ENCODE measurements at regions not wholly inside any gene's neighbourhood (a gene's known extent, or its start where the extent isn't known, plus 50 kb on each side); places are given as distances from the start of the nearest gene placed in this dataset.

- no peak overlapping the region for H3K4me2 ChIP-seq (ENCODE audit: low read depth, low read length)
- DNase-seq = no peak
These were observed 93.9 kb upstream of the SPATA13 start for GRCh38 chr13:24066405-24067295.

DNA sequence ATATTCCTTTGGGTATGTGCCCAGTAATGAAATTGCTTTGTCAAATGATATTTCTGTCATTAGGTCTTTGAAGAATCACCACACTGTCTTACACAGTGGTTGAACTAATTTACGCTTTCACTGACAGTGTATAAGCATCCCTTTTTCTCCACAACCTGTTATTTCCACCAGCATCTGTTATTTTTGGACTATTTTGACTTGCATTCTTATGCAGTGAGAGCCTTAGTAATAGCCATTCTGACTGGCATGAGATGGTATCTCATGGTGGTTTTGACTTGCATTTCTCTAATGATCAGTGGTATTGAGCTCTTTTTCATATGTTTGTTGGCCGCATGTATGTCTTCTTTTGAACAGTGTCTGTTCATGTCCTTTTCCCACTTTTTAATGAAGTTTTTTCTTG is 92.0 kb upstream of the SPATA13 start:
- Histone ChIP-seq H3F3A (ENCODE audit: insufficient read depth, low read length) (no peaks in the 10 kb centered on the region), H3K4me2 (ENCODE audit: low read depth, low read length) (no peak overlapping the region), H3K4me3 (ENCODE audit: low read length) (no peak overlapping the region), H3K27ac (ENCODE audit: low read length) (no peak overlapping the region), H3K36me3 (replicated peaks; ENCODE audit: insufficient read depth, low read length) (no peaks in the 10 kb centered on the region), H3K9me2 (replicated peaks; ENCODE audit: insufficient read depth, low read length) (no peaks in the 10 kb centered on the region), H3K9ac (ENCODE audit: low read length) (no peak overlapping the region), H3K9me3 (replicated peaks; ENCODE audit: insufficient read depth, low read length) (no peaks in the 10 kb centered on the region), H4K20me1 (ENCODE audit: insufficient read depth, low read length) (no peaks in the 10 kb centered on the region), H3K27me3 (replicated peaks; ENCODE audit: insufficient read depth, low read length) (no peaks in the 10 kb centered on the region), H3K4me1 (ENCODE audit: low read length) (no peaks in the 10 kb centered on the region), H3K79me2 (ENCODE audit: low read length) (no peaks in the 10 kb centered on the region), H2AFZ (ENCODE audit: low read length) (no peak overlapping the region)
- no peak for DNase-seq
- TF ChIP-seq EZH2 (optimal IDR thresholded peaks at IDR 0.05; ENCODE audit: low read depth, low read length) (no peak), EZH2phosphoT487 (IDR thresholded peaks at IDR 0.05; ENCODE audit: low read length) (no peak)
- TF ChIP-seq, protein P1, sequence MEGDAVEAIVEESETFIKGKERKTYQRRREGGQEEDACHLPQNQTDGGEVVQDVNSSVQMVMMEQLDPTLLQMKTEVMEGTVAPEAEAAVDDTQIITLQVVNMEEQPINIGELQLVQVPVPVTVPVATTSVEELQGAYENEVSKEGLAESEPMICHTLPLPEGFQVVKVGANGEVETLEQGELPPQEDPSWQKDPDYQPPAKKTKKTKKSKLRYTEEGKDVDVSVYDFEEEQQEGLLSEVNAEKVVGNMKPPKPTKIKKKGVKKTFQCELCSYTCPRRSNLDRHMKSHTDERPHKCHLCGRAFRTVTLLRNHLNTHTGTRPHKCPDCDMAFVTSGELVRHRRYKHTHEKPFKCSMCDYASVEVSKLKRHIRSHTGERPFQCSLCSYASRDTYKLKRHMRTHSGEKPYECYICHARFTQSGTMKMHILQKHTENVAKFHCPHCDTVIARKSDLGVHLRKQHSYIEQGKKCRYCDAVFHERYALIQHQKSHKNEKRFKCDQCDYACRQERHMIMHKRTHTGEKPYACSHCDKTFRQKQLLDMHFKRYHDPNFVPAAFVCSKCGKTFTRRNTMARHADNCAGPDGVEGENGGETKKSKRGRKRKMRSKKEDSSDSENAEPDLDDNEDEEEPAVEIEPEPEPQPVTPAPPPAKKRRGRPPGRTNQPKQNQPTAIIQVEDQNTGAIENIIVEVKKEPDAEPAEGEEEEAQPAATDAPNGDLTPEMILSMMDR (IDR thresholded peaks at IDR 0.05; ENCODE audit: low read length) = no peak

More at GRCh38 chr13:24066405-24067295, 93.9 kb upstream of the SPATA13 start:
- Histone ChIP-seq H3K36me3 (replicated peaks; ENCODE audit: insufficient read depth, low read length) (no peaks in the 10 kb centered on the region), H3K27me3 (replicated peaks; ENCODE audit: insufficient read depth, low read length) (no peaks in the 10 kb centered on the region), H3K27ac (ENCODE audit: low read length) (no peak overlapping the region), H3K9ac (ENCODE audit: low read length) (no peak overlapping the region), H3K4me3 (ENCODE audit: low read length) (no peak overlapping the region), H4K20me1 (ENCODE audit: insufficient read depth, low read length) (no peaks in the 10 kb centered on the region), H3K9me3 (replicated peaks; ENCODE audit: insufficient read depth, low read length) (no peaks in the 10 kb centered on the region), H3F3A (ENCODE audit: insufficient read depth, low read length) (no peaks in the 10 kb centered on the region), H3K4me1 (ENCODE audit: low read length) (no peaks in the 10 kb centered on the region), H3K79me2 (ENCODE audit: low read length) (no peaks in the 10 kb centered on the region), H3K9me2 (replicated peaks; ENCODE audit: insufficient read depth, low read length) (no peaks in the 10 kb centered on the region), H2AFZ (ENCODE audit: low read length) (no peak overlapping the region)
- TF ChIP-seq EZH2 (optimal IDR thresholded peaks at IDR 0.05; ENCODE audit: low read depth, low read length) = no peak
- TF ChIP-seq, protein P1 (IDR thresholded peaks at IDR 0.05; ENCODE audit: low read length) = no peak
- no peak for TF ChIP-seq EZH2phosphoT487 (IDR thresholded peaks at IDR 0.05; ENCODE audit: low read length)

DNA sequence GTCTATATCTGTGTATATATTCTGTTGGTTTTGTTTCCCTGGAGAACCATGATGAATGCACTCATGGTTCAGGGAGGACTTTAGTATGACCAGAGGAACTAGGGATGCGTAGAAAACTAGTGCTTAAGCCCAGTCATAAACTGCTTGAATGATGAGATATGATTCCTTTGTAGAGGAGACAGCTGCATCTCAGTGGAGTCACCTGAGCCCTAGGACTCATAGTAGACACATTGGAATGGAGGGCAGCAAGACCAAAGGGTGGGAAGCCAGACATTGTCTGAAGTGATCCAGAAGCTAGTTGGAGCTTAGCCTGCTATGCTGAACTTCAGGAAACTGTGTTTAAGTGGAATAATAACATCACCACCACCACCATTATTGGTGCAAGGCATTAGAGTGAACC is 89.5 kb upstream of the SPATA13 start:
- DNase-seq = no peak

More for the DNA sequence above, 89.5 kb upstream of the SPATA13 start:
- Histone ChIP-seq H3K27me3 (replicated peaks; ENCODE audit: insufficient read depth, low read length) (no peaks in the 10 kb centered on the region), H3K9ac (ENCODE audit: low read length) (no peak overlapping the region), H3F3A (ENCODE audit: insufficient read depth, low read length) (no peaks in the 10 kb centered on the region), H3K9me2 (replicated peaks; ENCODE audit: insufficient read depth, low read length) (no peaks in the 10 kb centered on the region), H3K4me2 (ENCODE audit: low read depth, low read length) (no peak overlapping the region), H3K79me2 (ENCODE audit: low read length) (no peaks in the 10 kb centered on the region), H3K4me1 (ENCODE audit: low read length) (no peaks in the 10 kb centered on the region), H3K27ac (ENCODE audit: low read length) (no peak overlapping the region), H4K20me1 (ENCODE audit: insufficient read depth, low read length) (no peaks in the 10 kb centered on the region), H3K4me3 (ENCODE audit: low read length) (no peak overlapping the region), H3K9me3 (replicated peaks; ENCODE audit: insufficient read depth, low read length) (no peaks in the 10 kb centered on the region), H3K36me3 (replicated peaks; ENCODE audit: insufficient read depth, low read length) (no peaks in the 10 kb centered on the region), H2AFZ (ENCODE audit: low read length) (no peak overlapping the region)
- TF ChIP-seq EZH2phosphoT487 (IDR thresholded peaks at IDR 0.05; ENCODE audit: low read length) = no peak
- TF ChIP-seq EZH2 (optimal IDR thresholded peaks at IDR 0.05; ENCODE audit: low read depth, low read length) = no peak
- TF ChIP-seq, protein P1 (IDR thresholded peaks at IDR 0.05; ENCODE audit: low read length) = no peak

Data from MM.1S (cell line).